Activated T-cell treated with anti-CD3 and anti-CD28 coated beads, Interleukin-2, amount 50 U/mL, for 4 hours (primary cell): ENCODE measurements at regions not wholly inside any gene's neighbourhood (a gene's known extent, or its start where the extent isn't known, plus 50 kb on each side); places are given as distances from the start of the nearest gene placed in this dataset.

Source experiments
- ATAC-seq, 2 donors: fragments of 200-7000 bp; cut with Tn5 transposase; one replicate each; pipeline ENCODE4 v1.10.0; 2021
- DNase-seq: peaks from one replicate; pipeline ENCODE4 v3.0.0-alpha.2; 2020
- H3K27me3 Mint-ChIP-seq: one replicate; pipeline ENCODE4 v1.8.0; 2021; ENCODE audit warnings: low read depth, mixed read lengths
- H3K36me3 Mint-ChIP-seq: one replicate; pipeline ENCODE4 v1.8.0; 2022; ENCODE audit warnings: mixed read lengths; ENCODE audit not compliant: insufficient read depth
- H3K4me1 Mint-ChIP-seq: one replicate; pipeline ENCODE4 v1.8.0; 2021; ENCODE audit warnings: low read depth, mixed read lengths
- H3K4me3 Mint-ChIP-seq: one replicate; pipeline ENCODE4 v1.8.0; 2021; ENCODE audit warnings: mild to moderate bottlenecking, moderate library complexity, mixed read lengths
- H3K9me3 Mint-ChIP-seq: one replicate; pipeline ENCODE4 v1.8.0; 2021; ENCODE audit warnings: mixed read lengths

DNA sequence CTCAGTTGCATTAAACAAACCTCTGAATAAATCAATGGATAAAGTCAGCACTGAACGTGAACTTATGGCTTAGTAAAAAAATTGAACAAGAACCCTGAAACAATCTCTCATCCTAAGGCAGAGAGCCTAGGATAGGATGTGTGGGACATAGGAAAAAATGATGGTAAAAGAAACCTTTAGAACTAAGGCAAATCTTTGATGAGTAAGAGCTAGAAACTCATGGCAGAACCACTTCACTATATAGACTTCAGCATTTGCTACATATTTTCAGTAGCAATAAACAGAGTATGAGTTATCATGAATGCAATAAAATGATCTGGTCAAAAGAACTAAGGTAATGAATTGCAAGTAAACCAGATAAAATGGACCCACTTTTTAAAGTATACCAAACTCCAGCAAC lies 725.8 kb upstream of the DPPA4 start:
- Mint-ChIP-seq H3K27me3 (no peaks in the 10 kb centered on the region), H3K36me3 (no peaks in the 10 kb centered on the region), H3K9me3 (no peaks in the 10 kb centered on the region), H3K4me1 (no peaks in the 10 kb centered on the region), H3K4me3 (no peak overlapping the region)
- ATAC-seq (no peak), DNase-seq (no peak)

DNA sequence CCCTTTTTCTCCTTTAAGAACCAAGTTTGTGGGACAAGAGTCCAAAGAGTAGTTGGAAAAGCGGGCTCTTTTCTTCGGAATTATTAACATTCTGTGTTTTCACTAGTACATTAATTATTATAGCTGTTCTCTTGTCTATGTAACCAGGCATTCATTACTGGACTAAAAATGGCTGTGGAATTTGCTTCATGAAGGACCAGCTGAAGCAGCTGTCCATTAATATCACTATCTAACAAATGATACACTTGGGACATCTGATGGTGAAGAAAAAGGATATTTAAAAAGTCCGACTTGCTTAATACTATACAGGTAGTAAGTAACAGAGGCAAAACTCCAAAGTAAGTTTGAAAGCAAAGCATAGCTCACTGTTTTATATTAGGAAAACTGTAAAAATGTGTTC lies 728.9 kb upstream of the DPPA4 start:
- Mint-ChIP-seq H3K9me3 (peaks cover 5% of the 10 kb centered on the region), H3K4me1 (peaks cover 6% of the 10 kb centered on the region), H3K36me3 (peaks cover 2% of the 10 kb centered on the region), H3K4me3 (no peak overlapping the region), H3K27me3 (no peaks in the 10 kb centered on the region)
- DNase-seq (no peak), ATAC-seq (no peak)

DNA sequence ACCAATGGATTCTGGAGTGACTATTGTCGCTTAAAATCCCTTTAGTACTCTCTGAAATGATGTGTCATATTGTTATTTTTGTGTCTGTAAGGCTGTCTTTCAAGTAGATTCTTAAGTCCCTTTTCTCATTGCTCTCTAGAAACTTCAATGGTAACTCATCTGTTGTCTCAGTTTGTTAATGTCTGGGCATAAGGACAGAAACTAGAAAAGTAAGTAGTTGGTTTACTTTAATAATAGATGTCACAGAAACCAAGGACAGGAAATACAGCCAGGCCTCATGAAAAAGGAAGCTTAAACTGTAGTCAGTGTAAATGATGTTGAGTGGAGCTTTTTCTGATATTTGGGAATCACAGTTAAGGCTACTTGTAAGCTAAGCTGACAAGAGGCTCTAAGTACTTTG lies 730.2 kb upstream of the DPPA4 start:
- Mint-ChIP-seq H3K27me3 (no peaks in the 10 kb centered on the region), H3K9me3 (peaks cover 12% of the 10 kb centered on the region), H3K4me3 (no peak overlapping the region), H3K36me3 (peaks cover 7% of the 10 kb centered on the region), H3K4me1 (peaks cover 6% of the 10 kb centered on the region)
- ATAC-seq (no peak), DNase-seq (no peak)

DNA sequence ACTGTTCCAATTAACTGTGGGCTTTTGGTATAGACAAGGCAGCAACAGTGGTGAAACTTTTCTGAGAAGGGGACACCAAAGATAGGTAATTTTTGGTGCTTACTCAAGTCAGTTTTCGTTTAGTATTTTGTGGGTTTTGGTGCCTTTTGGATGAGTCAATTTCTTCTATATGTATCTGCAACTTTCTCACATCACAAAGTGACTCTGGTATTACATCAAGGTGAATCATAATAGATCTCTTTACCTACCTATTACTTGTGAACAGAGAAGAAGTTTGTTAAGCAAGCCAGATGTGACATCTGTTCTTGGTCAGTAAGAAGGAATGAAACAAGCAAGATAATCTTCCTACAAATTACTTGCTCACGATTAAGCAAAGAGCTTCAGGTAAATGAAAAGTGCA lies 732.4 kb upstream of the DPPA4 start:
- no peaks in the 10 kb centered on the region for H3K27me3 Mint-ChIP-seq
- peaks cover 6% of the 10 kb centered on the region for H3K4me1 Mint-ChIP-seq
- no peak overlapping the region for H3K4me3 Mint-ChIP-seq
- DNase-seq (no peak), ATAC-seq (peak; percentile 72 to 87)
- peaks cover 7% of the 10 kb centered on the region for H3K36me3 Mint-ChIP-seq
- H3K9me3 Mint-ChIP-seq = peaks cover 12% of the 10 kb centered on the region

DNA sequence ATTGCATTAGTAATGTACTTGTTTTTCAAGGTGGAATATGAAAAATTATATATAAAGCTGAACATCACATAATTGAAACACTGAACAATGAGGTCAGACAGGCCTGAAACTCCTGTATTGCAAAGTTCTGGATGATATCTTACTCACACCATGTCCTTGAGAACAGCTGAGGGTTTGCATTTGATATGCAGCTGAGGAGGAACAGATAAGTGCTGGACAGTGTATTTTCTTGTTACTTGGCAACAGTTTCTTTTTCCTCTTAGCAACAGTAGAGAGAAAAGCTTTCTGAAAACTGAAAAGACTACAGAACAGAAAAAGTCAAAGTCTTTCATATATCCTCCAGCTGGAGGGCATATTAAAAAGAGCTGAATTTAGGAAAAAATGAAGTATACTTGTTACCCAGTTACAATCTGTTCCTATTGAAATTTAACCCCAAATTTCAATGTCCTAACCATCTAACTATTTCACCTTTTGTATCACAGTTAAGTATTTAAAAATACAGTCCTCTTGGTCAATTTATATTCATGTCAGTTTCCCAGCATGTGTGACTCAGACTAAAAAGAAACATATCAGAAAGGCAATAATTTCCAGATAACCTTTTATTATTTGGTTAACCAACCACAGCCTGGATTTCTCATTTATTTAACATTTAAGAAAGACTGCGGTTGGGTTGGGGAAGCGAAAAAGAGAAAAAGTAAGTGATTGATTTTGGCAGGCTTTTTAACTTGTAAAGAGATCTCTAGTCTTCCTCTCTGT lies 733.0 kb upstream of the DPPA4 start:
- H3K4me1 Mint-ChIP-seq = peaks cover 6% of the 10 kb centered on the region
- no peak overlapping the region for H3K4me3 Mint-ChIP-seq
- peaks cover 7% of the 10 kb centered on the region for H3K36me3 Mint-ChIP-seq
- DNase-seq (no peak), ATAC-seq (peak; percentile 35 to 74)
- H3K27me3 Mint-ChIP-seq = no peaks in the 10 kb centered on the region
- H3K9me3 Mint-ChIP-seq = peaks cover 12% of the 10 kb centered on the region

DNA sequence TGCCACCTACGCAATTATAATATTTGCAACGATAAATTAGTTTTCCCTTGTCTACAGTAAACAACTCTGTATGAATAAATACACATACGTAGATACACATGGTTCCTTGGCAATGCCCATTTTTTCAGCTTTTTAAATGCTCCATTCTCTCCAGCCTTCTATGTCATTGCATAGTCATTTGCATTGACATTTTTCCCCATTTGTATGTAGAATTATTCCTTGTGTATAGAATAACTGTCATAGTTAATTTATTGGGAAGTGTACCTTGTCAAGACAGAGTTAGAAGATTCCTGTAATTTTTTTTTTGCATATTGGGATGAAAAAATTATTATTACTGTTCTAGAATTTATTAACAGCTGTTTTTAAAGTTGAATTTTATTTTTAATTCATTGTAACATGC lies 736.7 kb upstream of the DPPA4 start:
- peaks cover 7% of the 10 kb centered on the region for H3K36me3 Mint-ChIP-seq
- H3K9me3 Mint-ChIP-seq = peaks cover 12% of the 10 kb centered on the region
- no peak for DNase-seq
- H3K27me3 Mint-ChIP-seq = no peaks in the 10 kb centered on the region
- H3K4me1 Mint-ChIP-seq = peaks cover 6% of the 10 kb centered on the region
- no peak overlapping the region for H3K4me3 Mint-ChIP-seq
- ATAC-seq = no peak

DNA sequence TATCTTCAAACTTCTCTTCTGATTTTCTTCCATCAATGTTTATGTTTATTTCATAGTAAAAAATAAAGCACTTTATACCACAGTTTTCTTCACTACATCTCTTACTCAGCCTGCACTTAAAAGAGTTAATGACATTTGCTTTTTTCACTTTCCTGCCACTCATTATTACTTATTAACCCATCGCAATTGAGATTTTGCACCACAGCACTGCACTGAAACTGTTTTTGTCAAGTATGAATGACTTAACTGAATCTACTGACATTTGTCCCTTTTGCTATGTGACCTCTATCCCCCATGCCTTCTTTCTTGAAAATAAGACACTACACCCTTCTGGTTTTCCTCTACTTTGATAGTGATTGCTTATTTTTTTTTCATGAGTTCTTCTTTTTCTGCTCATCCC lies 739.7 kb upstream of the DPPA4 start:
- no peak for DNase-seq
- H3K4me3 Mint-ChIP-seq = no peak overlapping the region
- H3K9me3 Mint-ChIP-seq = no peaks in the 10 kb centered on the region
- ATAC-seq = no peak
- H3K36me3 Mint-ChIP-seq = no peaks in the 10 kb centered on the region
- no peaks in the 10 kb centered on the region for H3K27me3 Mint-ChIP-seq
- H3K4me1 Mint-ChIP-seq = no peaks in the 10 kb centered on the region

DNA sequence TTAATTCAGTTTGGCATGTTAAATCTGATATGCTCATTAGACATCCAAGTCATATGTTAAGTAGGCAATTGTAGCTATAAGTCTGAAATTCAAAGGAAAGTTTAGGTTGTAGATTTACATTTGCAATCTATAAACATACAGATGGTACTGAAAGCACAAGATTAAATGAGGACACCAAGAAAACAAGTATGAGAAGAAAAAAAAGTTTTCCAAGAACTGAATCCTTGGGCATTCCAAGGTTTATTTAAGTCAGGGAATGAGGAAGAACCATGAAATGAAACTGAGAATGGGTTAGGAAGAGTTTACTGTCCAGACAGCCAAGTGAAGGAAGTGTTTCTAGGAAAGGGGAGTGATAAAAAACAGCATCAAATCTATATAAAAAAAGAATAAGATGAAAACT lies 756.1 kb upstream of the DPPA4 start:
- peaks cover 8% of the 10 kb centered on the region for H3K9me3 Mint-ChIP-seq
- H3K4me1 Mint-ChIP-seq = no peaks in the 10 kb centered on the region
- no peak for ATAC-seq
- no peak for DNase-seq
- H3K27me3 Mint-ChIP-seq = no peaks in the 10 kb centered on the region
- H3K4me3 Mint-ChIP-seq = no peak overlapping the region
- no peaks in the 10 kb centered on the region for H3K36me3 Mint-ChIP-seq

DNA sequence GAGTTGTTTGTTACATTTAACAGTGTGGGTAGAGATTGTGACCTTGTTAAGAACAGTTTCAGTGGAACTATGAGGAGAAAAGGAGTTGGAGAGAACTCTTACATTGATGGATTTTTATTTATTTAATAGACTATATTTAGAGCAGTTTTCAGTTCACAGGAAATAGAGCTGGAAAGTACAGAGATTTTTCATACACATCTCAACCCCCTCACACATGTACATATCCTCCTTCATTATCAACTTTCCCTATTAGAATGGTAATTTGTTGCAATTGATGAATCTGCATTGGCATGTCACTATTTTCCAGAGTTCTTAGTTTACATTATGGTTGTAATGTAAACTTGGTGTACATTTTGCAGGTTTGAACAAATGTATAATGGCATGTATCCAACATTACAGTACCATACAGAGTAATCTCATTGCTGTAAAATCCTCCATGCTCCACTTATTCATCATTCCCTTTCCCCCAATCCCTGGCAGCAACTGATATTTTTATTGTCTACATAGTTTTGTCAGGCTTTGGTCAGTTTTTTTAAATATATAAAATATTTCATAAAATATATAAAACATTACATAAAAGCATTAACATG lies 756.6 kb upstream of the DPPA4 start:
- Mint-ChIP-seq H3K36me3 (no peaks in the 10 kb centered on the region), H3K4me1 (no peaks in the 10 kb centered on the region), H3K27me3 (no peaks in the 10 kb centered on the region), H3K9me3 (peaks cover 8% of the 10 kb centered on the region), H3K4me3 (no peak overlapping the region)
- DNase-seq (no peak), ATAC-seq (no peak)

DNA sequence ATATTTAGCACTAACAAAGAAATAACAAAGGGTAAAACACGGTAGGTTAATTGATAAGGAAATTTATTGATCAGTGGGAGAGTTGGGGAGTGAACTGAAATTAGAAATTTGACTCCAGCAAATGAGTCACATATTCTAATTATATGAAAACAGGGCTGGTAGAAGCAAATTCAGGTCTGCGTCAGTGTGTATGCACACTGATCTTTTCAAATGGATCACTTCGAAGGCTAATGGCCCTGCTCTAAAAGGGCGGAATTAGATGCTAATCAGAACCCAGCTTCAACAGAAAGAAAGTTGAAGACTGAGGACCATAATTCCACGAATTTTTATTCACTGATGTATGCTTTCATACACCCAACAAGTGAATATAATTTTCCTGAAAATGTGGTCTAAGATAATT lies 762.4 kb upstream of the DPPA4 start:
- ATAC-seq (no peak), DNase-seq (no peak)
- H3K27me3 Mint-ChIP-seq = no peaks in the 10 kb centered on the region
- H3K4me1 Mint-ChIP-seq = no peaks in the 10 kb centered on the region
- H3K9me3 Mint-ChIP-seq = peaks cover 8% of the 10 kb centered on the region
- H3K4me3 Mint-ChIP-seq = no peak overlapping the region
- no peaks in the 10 kb centered on the region for H3K36me3 Mint-ChIP-seq

DNA sequence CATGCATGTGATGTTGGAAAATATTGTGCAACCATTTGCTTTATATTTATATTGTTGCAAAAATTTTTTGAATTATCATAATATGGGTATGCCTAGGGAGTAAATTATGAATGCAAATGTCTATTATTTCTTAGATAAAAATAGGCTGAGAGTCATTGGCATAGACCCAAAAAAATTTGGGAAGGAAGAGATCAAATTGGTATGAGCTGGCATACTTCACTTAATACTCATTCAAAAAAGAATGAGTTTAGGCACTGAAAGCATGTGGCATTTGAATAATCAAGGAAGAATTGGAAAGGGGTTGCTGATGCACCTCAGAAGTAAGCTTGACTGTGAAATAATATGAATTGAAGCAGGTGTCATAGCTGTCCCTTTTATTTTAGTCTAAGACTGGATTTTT lies 764.0 kb upstream of the DPPA4 start:
- Mint-ChIP-seq H3K9me3 (peaks cover 8% of the 10 kb centered on the region), H3K36me3 (no peaks in the 10 kb centered on the region), H3K4me3 (no peak overlapping the region), H3K4me1 (no peaks in the 10 kb centered on the region), H3K27me3 (no peaks in the 10 kb centered on the region)
- ATAC-seq (no peak), DNase-seq (no peak)

DNA sequence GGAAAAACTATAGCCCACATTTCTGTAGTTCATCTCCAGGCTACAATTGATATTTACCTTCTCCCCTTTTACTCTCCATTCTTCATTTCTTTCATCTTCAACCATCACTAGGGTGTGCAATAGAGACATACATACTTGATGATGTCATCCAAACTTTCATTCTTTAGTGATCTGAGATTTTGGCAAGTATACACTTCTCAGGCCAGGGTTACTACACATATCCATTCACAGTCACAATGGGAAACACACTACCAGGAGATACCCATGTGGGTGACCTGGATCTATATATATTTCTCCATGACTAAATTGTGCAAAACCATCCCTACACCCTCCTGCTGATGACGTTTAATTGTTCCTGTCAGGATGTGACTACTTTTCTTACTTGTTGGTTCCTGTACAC lies 769.5 kb upstream of the DPPA4 start:
- H3K27me3 Mint-ChIP-seq = no peaks in the 10 kb centered on the region

DNA sequence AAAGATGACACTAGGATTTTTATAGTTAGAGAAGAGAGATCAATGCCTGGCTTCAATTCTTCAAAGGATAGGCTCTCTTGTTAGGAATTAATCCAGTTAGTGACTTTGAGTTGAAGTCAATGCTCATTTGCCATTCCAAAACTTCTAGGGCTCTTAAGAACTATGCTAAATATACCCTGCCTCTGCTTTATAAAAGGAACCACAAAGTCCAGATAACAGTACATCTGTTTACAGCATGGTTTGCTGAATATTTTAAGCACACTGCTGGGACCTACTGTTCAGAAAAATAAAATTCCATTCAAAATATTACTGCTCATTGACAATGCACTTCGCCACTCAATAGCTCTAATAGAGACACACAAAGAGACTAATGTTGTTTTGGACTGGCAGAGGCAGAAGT lies 786.6 kb upstream of the DPPA4 start:
- no peak for DNase-seq
- no peaks in the 10 kb centered on the region for H3K4me1 Mint-ChIP-seq

More for the DNA sequence above, 769.5 kb upstream of the DPPA4 start:
- H3K36me3 Mint-ChIP-seq = no peaks in the 10 kb centered on the region
- H3K4me1 Mint-ChIP-seq = no peaks in the 10 kb centered on the region
- no peak for DNase-seq
- H3K4me3 Mint-ChIP-seq = no peak overlapping the region
- H3K9me3 Mint-ChIP-seq = no peaks in the 10 kb centered on the region
- no peak for ATAC-seq

DNA sequence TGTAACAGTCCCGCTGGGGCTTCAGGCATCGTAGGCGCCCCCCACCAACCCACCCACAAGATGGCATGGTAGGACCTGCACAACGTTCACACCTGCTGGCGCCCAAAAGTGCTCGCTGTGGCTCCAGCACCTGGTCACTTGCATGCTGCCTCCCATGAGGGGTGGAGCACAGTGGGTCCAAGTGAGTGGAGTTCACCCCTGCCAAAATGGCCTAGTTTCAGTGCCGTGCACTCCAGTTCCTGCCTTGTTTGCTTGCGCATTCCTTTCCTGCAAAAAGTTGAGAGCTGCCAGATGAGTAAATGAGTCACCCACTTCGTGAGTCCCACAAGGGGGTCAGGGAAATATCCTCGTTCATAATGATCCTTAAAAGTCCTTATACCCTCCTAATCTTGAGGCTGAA lies 788.7 kb upstream of the DPPA4 start:
- DNase-seq (no peak), ATAC-seq (no peak)
- H3K4me3 Mint-ChIP-seq = no peak overlapping the region
- H3K9me3 Mint-ChIP-seq = no peaks in the 10 kb centered on the region
- H3K4me1 Mint-ChIP-seq = no peaks in the 10 kb centered on the region
- peaks cover 2% of the 10 kb centered on the region for H3K27me3 Mint-ChIP-seq
- no peaks in the 10 kb centered on the region for H3K36me3 Mint-ChIP-seq

More for the DNA sequence above, 786.6 kb upstream of the DPPA4 start:
- H3K4me3 Mint-ChIP-seq = no peak overlapping the region
- no peak for ATAC-seq
- peaks cover 2% of the 10 kb centered on the region for H3K27me3 Mint-ChIP-seq
- no peaks in the 10 kb centered on the region for H3K9me3 Mint-ChIP-seq
- H3K36me3 Mint-ChIP-seq = no peaks in the 10 kb centered on the region

DNA sequence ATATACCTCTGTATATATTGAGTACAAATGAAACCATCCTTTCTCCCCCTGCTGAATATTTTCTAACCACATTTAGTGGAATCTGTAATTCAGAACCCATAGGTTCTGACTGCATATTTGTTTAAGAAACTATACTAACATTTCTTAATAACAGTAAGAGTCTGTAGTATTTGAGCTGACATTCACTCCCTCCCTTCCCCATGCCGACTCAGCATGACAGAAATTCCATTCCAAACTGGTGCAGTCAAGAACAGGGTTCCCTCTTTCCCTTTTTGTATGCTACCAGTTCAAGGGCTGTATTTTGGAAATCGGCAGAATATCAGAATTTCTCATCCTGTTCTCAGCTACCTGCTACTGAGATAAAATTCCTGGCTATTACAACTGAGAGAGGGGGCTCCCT lies 796.6 kb upstream of the DPPA4 start:
- Mint-ChIP-seq H3K4me1 (no peaks in the 10 kb centered on the region), H3K36me3 (no peaks in the 10 kb centered on the region), H3K9me3 (peaks cover 8% of the 10 kb centered on the region), H3K27me3 (no peaks in the 10 kb centered on the region), H3K4me3 (no peak overlapping the region)
- DNase-seq = no peak
- ATAC-seq = no peak
